G401.6 (cell line): ENCODE measurements at regions not wholly inside any gene's neighbourhood (a gene's known extent, or its start where the extent isn't known, plus 50 kb on each side); places are given as distances from the start of the nearest gene placed in this dataset.
"Not testable (repeated sequence)": the region's sequence is repeated elsewhere in the genome, so short reads cannot be mapped to it uniquely, and the experiment has no call there.

Source experiments
- FAIRE-seq: peaks from 2 replicates; lab custom pipeline; 2012; peaks lifted over from hg19 to GRCh38; lab: Jason Lieb, UNC

DNA sequence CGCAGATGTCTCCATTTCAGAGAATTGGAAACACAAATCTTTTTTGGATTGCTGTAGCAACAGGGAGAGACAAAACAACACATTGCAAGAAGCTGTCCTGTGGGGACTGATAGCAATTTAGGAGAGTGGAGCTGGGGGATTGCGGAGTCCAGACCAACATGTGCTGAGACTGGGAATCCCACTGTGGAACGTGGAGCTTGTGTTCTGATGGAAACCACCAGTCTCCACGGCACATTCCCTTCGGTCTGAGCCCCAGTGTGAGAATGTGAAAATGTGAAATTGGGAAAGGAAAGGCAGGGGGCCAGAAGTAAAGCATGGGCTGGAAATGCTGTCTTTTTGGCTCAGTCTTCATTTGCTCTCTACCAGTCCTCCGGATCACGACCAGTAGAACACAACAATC is 348.8 kb upstream of the TNC start:
- FAIRE-seq = no peak

DNA sequence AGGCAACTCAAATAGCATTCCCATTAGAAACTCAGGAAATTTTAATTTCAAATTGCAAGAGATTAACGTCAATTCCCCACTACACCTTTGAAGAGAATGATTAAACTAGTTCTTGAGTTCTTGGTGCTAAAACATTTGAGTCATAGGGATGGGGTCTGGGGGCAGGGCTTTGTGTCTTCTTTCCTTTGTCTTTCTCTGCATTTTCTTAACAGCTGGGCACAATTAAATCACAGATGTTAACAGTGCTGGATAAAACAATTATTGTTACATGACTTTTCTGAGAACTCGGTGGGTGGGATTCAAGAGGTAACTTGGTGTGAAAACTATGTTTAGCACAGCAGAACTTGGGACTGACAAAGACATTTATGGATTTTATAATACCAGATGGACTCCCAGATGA is 351.9 kb upstream of the TNC start:
- no peak for FAIRE-seq

DNA sequence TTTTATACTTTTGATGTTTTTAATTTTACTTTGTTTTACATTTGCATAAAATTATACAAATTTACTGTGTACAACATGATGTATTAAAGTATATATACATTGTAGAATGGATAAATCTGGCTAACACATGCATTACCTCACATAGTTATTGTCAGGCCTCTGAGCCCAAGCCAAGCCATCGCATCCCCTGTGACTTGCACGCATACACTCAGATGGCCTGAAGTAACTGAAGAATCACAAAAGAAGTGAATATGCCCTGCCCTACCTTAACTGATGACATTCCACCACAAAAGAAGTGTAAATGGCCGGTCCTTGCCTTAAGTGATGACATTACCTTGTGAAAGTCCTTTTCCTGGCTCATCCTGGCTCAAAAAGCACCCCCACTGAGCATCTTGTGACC is 355.1 kb upstream of the TNC start:
- FAIRE-seq = not testable (repeated sequence)

DNA sequence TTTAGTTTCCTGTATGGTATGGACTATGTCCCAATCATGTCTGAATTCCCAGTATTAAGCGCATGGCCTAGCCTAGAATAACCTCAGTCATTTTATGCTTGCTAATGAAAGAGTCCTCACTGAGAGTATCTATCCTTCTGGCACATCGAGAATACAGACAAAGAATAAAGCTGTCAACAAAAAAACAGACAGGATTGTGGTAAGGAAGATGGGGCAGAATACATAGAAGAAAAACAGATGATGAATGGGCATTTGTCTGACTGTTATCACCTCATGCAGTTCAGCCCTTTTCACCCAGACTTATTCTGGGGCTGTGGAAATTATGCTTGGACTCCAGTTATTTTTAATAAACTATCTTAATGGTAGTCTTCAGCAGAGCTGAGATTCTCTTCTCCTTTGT is 363.8 kb upstream of the TNC start:
- no peak for FAIRE-seq

DNA sequence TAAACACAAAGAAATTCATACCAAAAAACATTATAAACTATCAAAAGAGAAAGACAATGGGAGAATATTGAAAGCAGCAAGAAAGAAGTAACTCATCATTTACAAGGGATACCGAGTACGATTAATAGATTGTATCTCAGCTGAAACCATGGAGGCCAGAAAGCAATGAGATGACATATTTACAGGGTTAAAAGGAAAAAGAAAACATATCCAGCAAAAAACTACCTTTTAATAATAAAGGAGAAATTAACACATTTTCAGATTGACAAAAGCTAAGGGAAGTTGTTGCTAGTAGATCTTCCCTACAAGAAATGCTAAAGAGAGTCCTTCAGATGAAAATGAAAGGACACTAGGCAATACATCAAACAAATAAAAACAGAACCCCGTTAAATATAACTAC is 364.8 kb upstream of the TNC start:
- no peak for FAIRE-seq

DNA sequence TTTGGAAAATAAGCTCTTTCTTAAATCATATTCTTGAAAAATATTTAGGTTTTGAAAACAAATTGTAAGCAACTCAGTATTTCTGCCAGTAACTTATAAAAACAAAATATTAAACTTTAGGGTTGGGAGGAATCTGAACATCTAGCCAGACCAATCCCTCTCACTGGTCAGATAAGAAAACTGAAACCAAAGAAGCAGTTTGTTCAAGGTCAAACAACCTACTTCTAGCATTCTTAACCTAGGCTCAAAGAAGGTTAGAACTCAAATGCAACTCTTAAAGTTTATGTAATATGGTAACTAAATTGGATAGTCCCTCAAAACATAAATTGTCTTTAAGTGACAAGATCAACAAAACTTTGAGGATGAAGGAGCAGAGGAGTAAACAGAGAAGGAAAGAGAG is 374.9 kb upstream of the TNC start:
- FAIRE-seq = no peak

DNA sequence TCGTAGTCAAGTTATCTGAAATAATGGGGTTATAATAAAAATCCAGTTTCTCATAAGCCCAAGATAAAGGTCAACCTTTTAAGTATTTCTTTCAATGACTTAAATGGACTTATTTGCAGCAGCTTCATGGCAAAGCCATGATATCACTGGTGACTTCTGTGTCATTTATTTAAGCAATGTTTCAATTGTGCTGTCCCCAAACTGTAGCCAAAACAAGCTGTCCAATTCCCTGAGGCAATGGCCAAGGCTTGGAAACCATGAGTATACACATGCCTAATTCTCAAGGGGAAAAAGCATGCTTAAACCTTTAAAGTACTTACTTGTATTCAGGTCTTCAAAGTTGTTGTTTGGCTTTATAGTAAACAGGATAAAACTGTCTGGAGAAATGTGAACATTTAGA is 376.4 kb upstream of the TNC start:
- FAIRE-seq = no peak

DNA sequence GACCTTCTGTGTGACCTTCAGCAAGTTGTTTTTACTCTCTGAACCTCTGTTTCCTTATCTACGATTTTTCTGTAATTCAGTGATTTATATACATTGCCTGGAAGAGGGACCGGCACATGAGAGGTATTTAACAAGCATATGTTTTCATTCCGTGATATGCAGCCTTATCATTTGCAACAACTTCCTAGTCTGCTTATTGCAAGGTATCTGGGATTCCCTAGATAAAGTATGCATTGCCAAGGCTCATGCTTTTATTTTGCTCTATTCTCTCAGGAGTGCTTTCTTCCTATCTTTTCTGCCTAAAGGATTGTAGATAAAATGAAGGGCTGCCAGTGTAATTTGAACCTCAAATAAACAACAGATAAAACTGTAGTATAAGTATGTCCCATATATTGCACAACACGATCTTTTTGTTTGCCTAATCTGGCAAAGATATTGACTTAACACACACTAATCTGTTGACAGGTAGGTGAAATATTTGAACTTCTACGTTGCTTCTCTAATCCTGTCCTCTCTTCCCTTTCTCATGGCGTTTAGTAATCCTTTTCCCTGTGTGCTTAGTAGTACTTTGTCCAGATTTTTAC is 377.2 kb upstream of the TNC start:
- no peak for FAIRE-seq

DNA sequence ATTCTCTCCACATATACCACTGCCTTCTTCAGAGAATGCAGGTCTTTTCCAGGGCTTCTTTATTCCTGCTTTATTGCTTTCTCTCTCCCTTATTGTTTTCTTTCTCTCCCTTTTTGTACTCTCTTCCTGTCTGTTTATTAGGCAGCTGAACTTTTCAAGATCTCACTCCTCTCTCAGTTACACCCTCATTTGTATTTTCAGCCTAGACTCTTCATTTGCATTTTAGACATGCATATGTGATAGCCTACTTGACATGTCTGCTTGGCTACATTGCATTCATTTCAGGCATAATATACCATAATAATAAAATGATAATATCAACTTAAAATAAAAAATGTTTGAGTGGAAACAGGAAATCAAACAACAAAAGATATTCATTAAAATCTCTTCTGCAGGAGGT is 377.9 kb upstream of the TNC start:
- FAIRE-seq = no peak

DNA sequence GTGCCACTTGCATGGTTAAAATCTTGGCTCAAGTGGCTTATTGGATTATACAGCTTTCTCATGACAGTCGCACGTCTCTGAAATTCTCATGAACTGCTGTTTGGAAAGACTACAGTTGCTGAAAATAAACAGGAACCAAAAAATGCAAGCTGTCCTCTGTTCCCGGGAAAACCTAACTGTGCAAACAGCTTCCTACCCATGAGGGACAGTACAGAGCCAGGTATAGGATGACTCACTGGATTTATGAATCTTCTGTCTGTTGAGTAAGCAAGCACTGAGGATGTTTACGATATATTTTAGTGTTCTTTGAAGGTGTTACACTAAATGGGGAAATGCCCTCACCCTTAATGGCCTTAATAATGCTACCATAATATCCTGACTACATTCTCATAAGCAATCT is 380.3 kb upstream of the TNC start:
- no peak for FAIRE-seq

DNA sequence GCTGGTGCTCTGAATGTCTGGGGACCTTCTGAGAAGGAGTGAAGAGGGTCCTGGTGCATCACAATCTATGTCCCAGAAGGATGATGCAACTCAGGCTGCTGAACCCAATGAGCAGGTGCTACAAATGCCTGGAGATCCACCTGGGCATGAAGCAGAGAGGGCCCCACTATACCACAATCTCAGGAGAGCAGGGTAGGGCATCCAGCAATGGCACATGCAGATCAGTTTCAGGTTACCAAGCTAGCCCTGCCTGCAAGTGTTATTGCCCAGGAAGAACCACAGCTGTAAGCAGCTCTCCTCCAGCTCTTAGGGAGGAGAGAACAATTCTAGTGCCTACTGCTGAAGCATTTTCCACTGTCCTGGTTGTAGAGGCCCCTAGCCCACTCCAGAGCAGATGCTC is 389.2 kb upstream of the TNC start:
- no peak for FAIRE-seq

DNA sequence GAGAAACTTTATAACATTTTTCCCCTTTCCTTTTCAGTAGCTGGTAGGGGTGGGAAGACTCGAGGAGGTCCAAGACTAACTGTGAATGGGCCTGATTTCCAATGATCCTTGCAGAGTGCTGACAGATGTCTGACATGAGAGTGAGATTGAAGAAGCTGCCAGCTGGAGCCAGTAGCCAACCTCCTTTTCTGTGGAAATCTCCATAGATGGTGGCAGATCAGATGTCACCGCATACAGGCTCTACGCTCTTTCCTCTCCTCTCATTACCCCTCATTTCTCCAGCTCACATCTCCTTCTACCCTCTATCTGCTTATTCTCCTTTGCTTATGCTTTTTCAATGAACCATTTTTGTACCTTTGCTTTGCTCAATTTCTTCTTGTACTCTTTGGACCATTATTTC is 395.2 kb upstream of the TNC start:
- FAIRE-seq = no peak

DNA sequence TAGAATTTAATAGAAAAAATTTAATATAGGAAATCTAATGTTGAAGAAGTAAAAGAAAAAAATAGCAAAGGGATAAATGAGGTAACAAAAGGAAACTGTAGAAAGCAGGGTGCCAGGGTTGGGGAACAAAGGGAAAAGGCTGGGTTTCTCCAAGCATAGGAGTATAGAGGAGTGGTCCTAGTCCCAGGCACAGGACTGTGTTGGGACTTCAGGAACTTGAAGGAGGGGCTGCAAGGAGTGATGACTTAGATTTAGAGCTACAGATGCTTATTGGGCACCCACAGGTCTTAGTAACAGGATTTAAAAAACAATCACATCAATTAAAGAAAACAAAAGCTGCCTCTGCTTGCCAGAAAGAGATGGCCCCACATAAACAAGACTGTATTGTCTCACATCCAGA is 396.5 kb upstream of the TNC start:
- FAIRE-seq = no peak

DNA sequence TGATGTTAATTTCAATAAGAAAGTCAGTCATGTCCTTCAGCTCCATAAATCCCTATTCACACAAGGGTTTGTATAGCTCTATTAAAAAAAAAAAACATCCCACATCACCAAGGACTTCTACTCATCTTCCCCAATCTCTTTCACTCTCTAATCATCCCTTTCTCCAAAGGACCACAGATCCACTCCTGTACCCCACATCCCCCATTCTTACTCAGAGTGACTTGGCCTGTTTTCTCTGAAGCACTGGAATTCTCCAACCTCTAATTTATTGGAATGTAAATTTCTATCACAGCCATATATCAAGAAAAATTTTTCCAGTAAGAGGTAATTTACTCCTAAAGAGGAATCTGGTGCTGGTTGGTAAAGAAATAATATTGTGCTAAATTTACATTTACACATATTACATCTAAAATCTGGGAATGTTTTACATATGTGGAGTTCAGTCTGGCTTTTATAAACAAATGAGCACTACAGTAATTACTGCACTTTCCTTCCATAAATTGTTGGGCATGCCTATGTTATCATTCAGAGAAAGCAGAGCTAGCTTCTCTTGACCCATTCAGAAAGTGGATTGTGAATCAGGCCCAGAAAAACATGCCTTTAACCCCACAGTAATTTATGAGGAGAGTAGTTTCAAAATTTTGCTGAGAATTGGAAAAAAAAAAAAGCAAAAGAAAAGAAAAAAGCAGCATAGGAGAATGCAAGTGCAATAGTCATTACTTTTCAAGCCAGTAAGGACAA is 399.5 kb upstream of the TNC start:
- FAIRE-seq = no peak

DNA sequence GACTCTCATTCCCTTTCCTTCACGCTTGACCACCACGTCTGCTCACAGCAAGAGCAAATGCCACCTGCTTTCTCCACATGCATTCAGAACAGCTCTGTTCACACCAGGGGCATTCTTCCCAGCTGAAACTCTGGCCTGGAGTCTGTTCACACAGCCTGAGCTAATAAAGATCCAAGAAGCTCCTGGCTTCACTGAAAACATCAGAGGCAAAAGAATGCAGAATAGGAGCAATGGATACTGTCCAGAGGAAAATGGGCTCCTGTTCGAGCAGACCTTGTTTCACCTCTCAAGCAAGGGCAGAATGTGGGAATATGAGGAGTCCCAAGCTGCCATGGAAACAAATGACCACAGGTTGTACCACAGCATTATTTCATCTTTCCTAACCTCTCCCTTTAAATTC is 402.7 kb upstream of the TNC start:
- no peak for FAIRE-seq

DNA sequence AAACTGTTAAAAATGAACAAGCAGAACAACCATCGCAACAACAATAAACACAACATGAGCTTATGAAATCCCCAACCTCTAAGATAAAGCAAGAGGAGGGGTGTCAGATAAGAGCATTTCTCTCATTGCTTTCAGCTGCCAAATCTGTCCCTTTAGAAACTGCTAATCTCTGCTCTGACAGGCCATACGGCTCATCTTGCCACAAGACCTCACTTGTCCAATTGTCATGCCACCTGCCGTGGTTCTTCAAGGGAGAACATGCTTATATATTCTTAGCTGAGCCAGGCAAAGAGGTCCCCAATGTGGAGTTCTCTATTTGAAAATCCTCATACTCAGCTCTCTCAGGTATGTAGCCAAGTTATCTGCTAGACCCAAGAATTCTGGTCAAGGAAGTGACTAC is 405.0 kb upstream of the TNC start:
- no peak for FAIRE-seq

DNA sequence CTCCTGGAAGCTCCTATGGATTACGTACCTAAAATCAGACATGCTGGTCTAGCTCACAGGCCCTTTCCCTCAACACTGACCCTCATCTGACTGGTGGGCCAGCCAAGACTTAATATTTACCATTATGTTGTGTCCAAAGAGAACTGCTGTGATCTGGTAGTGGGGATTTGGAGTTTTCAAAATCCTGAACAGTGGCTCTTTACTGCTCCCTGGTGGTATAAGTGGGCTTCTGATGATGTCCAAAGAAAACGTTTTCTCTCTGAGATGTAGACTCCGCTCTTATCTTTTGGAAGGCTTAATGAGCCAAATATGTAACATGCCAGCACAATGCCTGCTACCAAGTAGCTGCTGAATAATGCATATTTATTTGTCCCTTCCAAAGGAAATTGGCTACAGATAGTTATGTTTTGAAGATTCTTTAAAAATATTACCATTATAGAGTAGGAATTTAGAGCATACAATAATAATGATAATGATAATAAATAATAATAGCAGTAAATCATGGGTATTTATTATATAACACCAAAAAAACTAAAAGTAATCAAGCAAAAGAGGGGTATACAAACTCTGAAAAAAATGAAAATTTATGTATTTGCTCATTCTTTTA is 406.6 kb upstream of the TNC start:
- FAIRE-seq = no peak

DNA sequence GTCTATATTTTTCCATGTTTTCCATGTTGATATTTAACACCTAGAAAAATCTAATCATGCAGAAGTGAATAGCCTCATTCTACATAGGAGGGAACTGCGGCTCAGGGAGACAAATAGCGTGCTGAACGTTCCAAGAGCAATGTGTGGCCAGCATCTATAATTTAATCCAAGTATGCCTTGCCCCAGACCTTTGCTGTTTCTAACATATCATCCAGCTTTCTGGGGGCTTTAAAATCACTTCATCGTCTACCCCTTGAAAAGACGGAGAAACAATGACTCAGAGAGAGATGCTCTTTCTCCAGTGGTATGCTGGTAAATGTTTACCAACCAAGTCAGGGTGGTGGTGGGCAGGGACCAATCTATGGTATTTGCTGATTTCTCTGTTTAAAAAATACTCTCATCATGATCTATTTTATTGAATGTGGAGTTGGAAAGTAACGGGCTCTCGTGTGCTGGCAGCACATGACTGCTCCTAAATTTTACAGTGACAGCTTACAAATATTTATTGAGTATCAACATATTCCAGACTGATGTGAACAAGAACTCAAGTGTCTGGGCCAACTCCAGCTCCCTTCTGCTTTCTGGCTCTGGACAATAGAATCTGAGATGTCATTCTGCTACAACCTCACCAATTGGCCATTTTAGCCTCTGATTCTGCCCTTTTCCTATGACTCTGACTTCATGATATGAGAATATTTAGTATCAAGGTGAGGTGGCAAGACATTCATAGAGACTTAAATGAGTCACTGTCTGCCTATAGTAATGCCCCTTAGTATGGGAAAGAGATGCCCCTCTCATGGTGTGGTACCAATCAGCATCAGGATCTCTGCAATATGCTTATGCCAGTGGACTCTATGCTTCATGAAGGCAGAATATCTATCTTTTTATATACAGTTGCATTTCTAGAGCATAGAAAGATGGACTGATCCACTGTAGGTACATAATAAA is 407.4 kb upstream of the TNC start:
- no peak for FAIRE-seq

DNA sequence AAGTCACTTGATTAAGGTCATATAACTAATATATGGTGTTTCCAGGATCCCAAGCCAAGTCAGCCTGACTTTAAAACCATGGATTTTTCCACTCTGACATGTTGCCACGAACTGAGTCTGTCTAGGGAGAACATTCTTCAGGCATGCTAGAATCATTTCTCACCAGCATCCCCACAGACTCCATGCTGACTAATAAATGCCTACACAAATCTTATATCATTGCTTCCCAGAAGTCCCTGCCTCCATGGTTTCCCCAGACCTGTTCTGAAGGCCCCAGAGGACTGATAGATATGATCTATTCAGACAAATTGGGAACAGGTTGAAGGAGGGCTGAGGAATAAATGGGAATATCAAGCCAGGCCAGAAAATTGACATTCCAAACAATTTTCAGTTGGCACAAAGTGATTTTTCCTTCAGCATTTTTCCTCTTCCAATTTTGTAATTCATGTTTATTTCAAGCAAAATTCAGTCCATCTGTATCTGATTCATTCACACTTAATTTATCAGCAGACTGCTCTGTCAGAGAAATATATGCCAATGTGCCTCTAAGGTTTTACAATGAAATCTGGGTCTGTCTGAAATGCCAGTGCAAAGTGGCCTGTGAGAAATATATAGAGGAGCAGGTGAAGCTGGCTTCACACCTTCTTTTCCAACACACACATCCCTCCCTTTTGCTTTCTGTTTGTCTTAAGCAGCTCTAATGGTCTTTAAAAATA is 413.6 kb upstream of the TNC start:
- FAIRE-seq = no peak

DNA sequence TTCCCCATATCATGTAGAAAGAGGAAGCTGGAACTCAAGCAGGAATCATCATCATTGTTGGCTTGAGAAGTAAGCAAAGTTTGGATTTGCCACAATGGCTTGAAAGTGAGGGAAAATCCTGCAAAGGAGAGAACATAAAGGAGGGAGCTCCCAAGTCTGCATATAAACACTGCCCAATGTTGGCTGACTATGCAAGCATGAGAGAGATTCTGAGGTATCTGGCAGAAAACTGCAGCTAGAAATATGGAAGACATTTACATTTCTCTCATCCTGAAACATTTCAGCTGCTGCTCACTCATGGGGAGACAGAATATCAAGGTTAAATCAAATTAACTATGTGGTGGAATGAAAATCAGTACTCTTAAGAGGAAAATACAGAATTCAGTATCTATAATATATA is 415.6 kb upstream of the TNC start:
- FAIRE-seq = no peak

DNA sequence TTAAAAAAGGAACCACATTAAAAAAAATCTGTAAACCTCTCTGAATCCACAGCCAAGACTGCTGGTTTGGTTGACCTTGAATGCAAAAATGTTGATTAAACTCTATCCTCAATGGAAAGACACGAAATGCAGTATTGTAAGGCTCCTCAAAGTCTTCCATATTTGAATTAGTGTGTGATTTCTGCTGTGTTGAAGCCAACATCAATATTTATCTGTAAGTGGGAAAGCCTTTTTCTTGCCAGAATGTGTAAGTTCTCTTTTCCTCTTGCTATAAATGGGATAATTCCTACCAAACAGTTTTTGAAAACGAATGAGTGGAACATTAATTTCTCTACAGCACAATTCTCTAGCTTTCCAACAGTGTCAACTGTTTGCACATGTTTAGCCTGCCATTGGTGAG is 422.1 kb upstream of the TNC start:
- no peak for FAIRE-seq

DNA sequence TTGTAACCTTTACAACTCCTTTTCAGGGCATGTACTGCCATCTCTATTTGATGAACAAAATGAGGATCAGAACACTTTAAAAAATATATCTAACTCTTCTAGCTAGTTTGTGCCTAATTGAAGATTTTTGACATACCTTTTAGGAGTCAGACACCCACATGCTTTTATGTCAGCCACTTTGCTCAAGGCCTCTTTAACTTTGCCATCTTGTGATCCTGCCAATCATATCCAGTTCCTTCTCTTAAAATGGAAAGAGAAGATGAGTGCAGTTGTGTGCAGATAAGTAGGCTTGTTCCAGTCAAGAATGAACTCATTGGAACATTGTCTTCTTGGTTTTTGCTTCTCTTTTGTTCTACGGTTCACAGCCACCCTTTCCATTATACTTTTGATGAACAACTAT is 425.6 kb upstream of the TNC start:
- FAIRE-seq = no peak
